ENCODE measurements at regions not wholly inside any gene's neighbourhood (a gene's known extent, or its start where the extent isn't known, plus 50 kb on each side); places are given as distances from the start of the nearest gene placed in this dataset.
A peak's percentile ranks its signal among the peaks of the same experiment; 100 is the strongest.
"Not testable (repeated sequence)": the region's sequence is repeated elsewhere in the genome, so short reads cannot be mapped to it uniquely, and the experiment has no call there.

DNA sequence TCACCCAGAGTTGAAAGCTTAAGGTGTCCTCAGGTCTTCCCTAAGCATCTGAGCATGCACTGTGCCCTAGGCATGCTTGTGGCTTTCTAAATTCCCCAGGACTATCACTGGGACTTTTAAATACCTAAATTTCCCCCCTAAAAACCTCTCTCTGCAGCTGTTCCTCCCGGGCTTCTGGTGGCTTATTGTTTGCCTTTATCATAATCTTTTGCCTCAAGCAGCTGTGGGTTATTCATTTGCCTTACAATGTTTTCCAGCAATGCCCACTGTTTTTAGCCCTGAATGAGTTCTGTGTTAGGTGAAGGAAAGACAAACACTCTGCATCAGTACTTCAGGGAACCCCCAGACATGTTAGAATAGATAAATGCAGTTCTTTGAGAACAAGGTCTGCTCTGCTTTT, 455.0 kb downstream of the ZIC3 start:
- no peak overlapping the region for H3K27ac Mint-ChIP-seq
- no peaks in the 10 kb centered on the region for H3K9me3 Mint-ChIP-seq
- no peaks in the 10 kb centered on the region for H3K36me3 Mint-ChIP-seq
- no peak overlapping the region for H3K4me3 Mint-ChIP-seq
- no peaks in the 10 kb centered on the region for H3K4me1 Mint-ChIP-seq
- CTCF ChIA-PET, result no interaction called here
- no peak for DNase-seq
- H3K27me3 Mint-ChIP-seq, result peaks cover 3% of the 10 kb centered on the region

DNA sequence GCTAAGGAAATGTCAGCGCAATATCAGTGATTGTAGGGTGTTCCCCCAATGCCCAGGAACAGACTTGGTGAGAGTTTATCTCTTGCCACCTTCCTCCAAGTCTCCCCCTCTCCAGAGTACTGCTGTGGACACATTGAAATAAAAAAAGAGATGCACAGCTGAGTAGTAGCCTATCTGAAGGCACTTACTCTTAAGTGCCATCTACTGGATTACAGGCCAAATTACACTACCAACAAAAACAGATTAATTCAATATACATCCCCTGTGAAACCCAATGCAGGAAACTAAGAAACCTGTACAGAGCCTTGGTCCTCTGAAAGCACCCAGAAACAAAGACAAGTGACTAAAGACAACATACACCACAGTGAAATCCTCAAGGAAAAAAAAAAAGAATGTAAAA, 460.3 kb downstream of the ZIC3 start:
- Mint-ChIP-seq H3K4me1 (no peaks in the 10 kb centered on the region), H3K9me3 (no peaks in the 10 kb centered on the region), H3K27me3 (no peaks in the 10 kb centered on the region), H3K36me3 (no peaks in the 10 kb centered on the region), H3K4me3 (no peak overlapping the region), H3K27ac (no peak overlapping the region)
- no peak for DNase-seq
- CTCF ChIA-PET, result no interaction called here

DNA sequence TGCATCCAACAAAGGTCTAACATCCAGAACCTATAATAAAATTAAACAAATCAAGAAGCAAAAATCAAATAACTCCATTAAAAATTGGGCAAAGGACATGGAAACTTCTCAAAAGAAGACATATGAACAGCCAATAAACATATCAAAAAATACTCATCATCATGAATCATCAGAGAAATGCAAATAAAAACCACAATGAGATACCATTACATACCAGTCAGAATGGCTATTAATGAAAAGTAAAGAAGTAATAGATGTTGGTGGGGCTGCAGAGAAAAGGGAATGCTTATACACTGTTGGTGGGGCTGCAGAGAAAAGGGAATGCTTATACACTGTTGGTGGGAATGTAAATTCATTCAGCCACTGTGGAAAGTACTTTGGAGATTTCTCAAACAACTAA, 465.8 kb downstream of the ZIC3 start:
- H3K36me3 Mint-ChIP-seq, result no peaks in the 10 kb centered on the region
- H3K27me3 Mint-ChIP-seq, result no peaks in the 10 kb centered on the region
- no peaks in the 10 kb centered on the region for H3K9me3 Mint-ChIP-seq
- H3K4me3 Mint-ChIP-seq, result no peak overlapping the region
- DNase-seq, result no peak
- CTCF ChIA-PET, result no interaction called here
- no peak overlapping the region for H3K27ac Mint-ChIP-seq
- no peaks in the 10 kb centered on the region for H3K4me1 Mint-ChIP-seq

DNA sequence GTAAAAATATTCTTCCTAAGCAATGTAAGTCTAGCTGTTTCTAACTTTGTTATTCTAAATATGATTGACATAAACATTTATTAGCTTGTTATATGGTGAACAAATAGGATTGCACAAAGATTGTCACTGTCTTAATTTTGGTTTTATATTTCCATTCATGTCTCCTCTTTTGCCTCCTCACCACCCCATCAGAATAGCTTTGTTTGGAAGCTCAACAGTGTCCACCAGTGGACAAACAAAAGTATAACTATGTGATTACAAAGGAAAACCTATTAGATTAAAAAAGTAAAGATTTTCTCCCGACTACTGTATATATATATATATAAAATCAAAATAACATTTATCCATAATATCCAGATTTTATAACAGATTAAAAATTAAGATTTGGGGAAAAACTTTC, 468.2 kb downstream of the ZIC3 start:
- CTCF ChIA-PET, result no interaction called here
- Mint-ChIP-seq H3K4me3 (no peak overlapping the region), H3K36me3 (no peaks in the 10 kb centered on the region), H3K27ac (no peak overlapping the region), H3K4me1 (no peaks in the 10 kb centered on the region), H3K27me3 (no peaks in the 10 kb centered on the region), H3K9me3 (no peaks in the 10 kb centered on the region)
- no peak for DNase-seq

DNA sequence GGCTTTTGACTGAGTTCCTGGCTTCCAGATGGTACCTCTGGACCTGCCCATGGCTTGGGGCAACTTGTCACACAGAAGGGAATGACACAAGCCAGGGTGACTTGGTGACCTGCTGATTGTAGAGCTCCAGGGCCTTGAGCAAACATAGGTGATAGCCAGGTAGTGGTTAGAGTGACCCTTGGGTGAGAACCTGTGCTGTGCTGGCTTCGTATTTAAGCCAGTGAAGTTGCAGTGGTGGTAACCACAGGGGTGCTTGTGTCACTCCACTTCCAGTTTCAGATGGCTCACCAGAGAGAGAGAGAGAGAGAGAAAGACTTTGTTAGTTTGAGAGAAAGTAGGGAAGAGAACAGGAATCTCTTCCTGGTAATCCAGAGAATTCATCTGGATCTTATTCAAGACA, 471.6 kb downstream of the ZIC3 start:
- Mint-ChIP-seq H3K27ac (no peak overlapping the region), H3K9me3 (peaks cover 2% of the 10 kb centered on the region), H3K4me3 (no peak overlapping the region), H3K27me3 (no peaks in the 10 kb centered on the region), H3K36me3 (no peaks in the 10 kb centered on the region), H3K4me1 (no peaks in the 10 kb centered on the region)
- CTCF ChIA-PET, result no interaction called here
- no peak for DNase-seq

DNA sequence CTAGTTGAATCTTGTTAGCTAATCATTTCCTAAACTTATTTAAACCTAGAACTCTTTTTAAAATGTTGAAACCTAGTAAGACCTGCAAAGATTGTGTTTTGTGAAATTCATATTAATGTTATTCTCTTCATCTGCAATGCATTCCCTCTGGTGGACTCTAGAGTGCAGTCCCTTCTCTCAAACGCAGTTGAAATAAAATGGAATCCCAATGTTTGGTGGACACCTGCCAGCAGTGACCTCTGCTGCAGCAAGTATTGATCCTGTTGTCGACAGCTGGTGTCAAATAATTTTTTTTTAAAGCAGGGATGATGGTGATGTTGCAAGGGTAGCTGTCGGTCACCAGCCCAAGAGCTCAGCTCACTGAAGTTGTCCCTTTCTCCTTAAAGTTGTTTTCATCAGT, 492.0 kb downstream of the ZIC3 start:
- DNase-seq, result no peak
- Mint-ChIP-seq H3K4me1 (no peaks in the 10 kb centered on the region), H3K36me3 (no peaks in the 10 kb centered on the region), H3K4me3 (no peak overlapping the region), H3K27ac (no peak overlapping the region), H3K9me3 (no peaks in the 10 kb centered on the region), H3K27me3 (no peaks in the 10 kb centered on the region)
- CTCF ChIA-PET, result no interaction called here

DNA sequence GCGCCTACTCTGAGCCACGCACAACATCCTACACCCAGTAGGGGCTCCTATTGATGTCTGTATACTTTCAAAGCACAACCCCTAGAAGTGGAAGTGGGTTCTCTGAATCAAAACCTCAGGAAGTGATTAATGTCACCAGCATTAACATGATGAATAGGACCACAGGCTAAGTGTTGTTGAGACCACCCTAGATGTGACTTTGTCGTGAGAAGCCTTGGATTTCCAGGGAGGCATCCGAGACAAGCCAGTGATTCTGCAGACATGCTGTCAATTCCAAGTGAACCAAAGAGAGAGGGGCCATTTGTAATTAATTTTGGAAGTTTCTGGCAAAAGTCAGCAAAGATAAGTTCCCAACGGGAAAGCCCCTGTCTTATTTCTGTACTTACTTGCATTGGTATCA, 493.0 kb downstream of the ZIC3 start:
- H3K27ac Mint-ChIP-seq, result no peak overlapping the region
- DNase-seq, result no peak
- no peaks in the 10 kb centered on the region for H3K9me3 Mint-ChIP-seq
- H3K36me3 Mint-ChIP-seq, result no peaks in the 10 kb centered on the region
- H3K27me3 Mint-ChIP-seq, result no peaks in the 10 kb centered on the region
- no peak overlapping the region for H3K4me3 Mint-ChIP-seq
- H3K4me1 Mint-ChIP-seq, result no peaks in the 10 kb centered on the region
- CTCF ChIA-PET, result no interaction called here

DNA sequence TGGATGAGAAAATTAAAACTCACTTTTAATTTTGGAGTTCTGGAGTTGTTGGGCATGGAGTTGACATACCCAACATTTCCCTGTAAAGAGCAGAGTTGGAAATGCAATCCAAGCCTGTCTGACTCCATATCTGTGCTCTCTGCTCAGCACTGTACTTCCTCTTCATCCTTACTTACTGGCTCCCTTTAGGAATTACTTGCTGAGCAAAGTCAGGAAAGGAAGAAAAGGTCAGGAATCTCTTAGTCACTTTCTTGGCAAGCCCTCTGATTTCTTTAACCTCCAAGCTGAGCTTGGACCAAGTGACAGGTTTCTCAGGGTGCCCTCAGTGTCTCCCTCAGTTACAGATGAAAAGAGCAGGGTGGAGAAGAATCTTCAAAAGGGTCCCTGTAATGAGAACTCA, 501.5 kb downstream of the ZIC3 start:
- no peaks in the 10 kb centered on the region for H3K27me3 Mint-ChIP-seq
- H3K4me1 Mint-ChIP-seq, result no peaks in the 10 kb centered on the region
- no peaks in the 10 kb centered on the region for H3K36me3 Mint-ChIP-seq
- CTCF ChIA-PET, result no interaction called here
- no peak overlapping the region for H3K27ac Mint-ChIP-seq
- DNase-seq, result no peak
- H3K4me3 Mint-ChIP-seq, result no peak overlapping the region
- H3K9me3 Mint-ChIP-seq, result no peaks in the 10 kb centered on the region

DNA sequence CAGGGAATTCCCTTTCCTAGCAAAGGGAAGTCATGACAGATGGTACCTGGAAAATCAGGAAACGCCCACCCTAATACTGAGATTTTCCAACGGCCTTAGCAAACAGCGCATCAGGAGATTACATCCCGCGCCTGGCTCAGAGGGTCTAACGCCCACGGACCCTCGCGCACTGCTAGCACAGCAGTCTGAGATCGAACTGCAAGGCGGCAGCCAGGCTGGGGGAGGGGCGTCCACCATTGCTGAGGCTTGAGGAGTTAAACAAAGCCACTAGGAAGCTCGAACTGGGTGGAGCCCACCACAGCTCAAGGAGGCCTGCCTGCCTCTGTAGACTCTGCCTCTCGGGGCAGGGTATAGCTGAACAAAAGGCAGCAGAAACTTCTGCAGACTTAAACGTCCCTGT, 507.7 kb downstream of the ZIC3 start:
- no peak for DNase-seq
- H3K27me3 Mint-ChIP-seq, result no peaks in the 10 kb centered on the region
- H3K36me3 Mint-ChIP-seq, result no peaks in the 10 kb centered on the region
- H3K4me3 Mint-ChIP-seq, result no peak overlapping the region
- no peak overlapping the region for H3K27ac Mint-ChIP-seq
- H3K9me3 Mint-ChIP-seq, result no peaks in the 10 kb centered on the region
- no peaks in the 10 kb centered on the region for H3K4me1 Mint-ChIP-seq
- CTCF ChIA-PET, result no interaction called here

DNA sequence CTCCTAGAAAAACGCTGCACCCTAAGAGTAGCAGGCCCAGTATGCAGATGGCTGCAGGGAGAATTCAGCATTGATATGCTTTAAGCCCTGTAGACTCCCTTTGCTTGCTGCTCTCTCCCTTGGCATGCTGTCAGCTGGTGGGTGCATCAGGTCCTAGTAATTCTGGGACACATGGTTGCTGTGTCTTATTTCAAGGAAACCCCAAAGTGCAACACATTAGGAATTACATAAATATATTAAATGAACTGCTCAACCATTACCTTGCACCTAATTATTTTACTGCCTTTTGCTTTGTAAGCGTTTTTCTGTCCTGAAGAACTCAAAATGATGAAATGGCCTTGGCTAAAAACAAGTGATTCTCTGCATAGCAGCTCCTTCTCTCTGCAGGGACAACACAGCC, 516.3 kb downstream of the ZIC3 start:
- CTCF ChIA-PET, result no interaction called here
- Mint-ChIP-seq H3K27ac (no peak overlapping the region), H3K9me3 (no peaks in the 10 kb centered on the region), H3K4me3 (no peak overlapping the region), H3K4me1 (no peaks in the 10 kb centered on the region), H3K27me3 (no peaks in the 10 kb centered on the region), H3K36me3 (no peaks in the 10 kb centered on the region)
- no peak for DNase-seq

DNA sequence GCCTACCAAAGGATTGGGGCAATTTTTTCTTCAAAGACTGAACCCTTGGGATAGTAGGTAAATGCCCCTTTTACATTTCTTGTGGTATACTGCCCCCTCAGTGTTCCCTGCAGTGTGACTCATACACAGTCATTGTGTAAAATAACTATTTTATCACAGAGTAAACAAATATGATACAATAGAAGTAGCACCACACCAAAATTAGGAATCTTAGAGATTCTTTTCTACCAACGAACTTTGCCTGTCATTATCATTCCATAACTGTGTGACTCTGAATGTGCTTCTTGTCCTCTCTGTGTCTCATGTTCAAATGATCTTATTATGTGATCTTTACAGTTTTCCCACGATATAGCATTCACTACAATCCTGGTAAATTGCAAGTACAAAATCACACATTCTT, 517.0 kb downstream of the ZIC3 start:
- CTCF ChIA-PET, result no interaction called here
- H3K36me3 Mint-ChIP-seq, result no peaks in the 10 kb centered on the region
- no peaks in the 10 kb centered on the region for H3K4me1 Mint-ChIP-seq
- H3K4me3 Mint-ChIP-seq, result no peak overlapping the region
- no peak overlapping the region for H3K27ac Mint-ChIP-seq
- DNase-seq, result no peak
- H3K9me3 Mint-ChIP-seq, result no peaks in the 10 kb centered on the region
- H3K27me3 Mint-ChIP-seq, result no peaks in the 10 kb centered on the region

DNA sequence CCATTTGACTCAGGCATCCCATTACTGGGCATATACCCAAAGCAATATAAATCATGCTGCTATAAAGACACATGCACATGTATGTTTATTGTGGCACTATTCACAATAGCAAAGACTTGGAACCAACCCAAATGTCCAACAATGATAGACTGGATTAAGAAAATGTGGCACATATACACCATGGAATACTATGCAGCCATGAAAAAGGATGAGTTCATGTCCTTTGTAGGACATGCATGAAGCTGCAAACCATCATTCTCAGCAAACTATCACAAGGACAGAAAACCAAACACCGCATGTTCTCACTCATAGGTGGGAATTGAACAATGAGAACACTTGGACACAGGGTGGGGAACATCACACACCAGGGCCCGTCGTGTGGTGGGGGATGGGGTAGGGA, 545.0 kb downstream of the ZIC3 start:
- H3K4me1 Mint-ChIP-seq, H3K36me3 Mint-ChIP-seq, CTCF ChIA-PET, H3K4me3 Mint-ChIP-seq, H3K9me3 Mint-ChIP-seq, H3K27me3 Mint-ChIP-seq, DNase-seq, H3K27ac Mint-ChIP-seq: not testable (repeated sequence)

DNA sequence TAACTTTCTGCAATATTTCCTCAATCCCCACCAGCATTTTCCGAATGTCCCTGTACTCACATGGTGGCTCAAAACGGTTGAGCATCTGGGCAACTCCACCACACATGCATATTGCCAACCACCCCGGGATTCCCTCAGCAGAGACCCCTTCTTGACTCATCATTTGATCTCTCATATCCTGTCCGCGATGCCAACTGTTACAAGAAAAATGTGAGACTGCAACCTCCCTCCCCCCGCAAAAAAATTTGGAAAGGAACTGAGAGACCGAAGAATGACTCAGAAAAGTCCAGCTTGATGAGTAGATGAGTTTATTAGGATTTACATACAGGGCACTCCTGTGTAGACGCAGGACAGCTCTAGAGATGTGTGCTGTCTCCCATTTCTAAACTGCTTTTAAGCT, 561.4 kb downstream of the ZIC3 start:
- Mint-ChIP-seq H3K27ac (no peak overlapping the region), H3K4me1 (no peaks in the 10 kb centered on the region), H3K9me3 (no peaks in the 10 kb centered on the region), H3K4me3 (no peak overlapping the region), H3K36me3 (no peaks in the 10 kb centered on the region), H3K27me3 (no peaks in the 10 kb centered on the region)
- CTCF ChIA-PET, result no interaction called here
- DNase-seq, result no peak

DNA sequence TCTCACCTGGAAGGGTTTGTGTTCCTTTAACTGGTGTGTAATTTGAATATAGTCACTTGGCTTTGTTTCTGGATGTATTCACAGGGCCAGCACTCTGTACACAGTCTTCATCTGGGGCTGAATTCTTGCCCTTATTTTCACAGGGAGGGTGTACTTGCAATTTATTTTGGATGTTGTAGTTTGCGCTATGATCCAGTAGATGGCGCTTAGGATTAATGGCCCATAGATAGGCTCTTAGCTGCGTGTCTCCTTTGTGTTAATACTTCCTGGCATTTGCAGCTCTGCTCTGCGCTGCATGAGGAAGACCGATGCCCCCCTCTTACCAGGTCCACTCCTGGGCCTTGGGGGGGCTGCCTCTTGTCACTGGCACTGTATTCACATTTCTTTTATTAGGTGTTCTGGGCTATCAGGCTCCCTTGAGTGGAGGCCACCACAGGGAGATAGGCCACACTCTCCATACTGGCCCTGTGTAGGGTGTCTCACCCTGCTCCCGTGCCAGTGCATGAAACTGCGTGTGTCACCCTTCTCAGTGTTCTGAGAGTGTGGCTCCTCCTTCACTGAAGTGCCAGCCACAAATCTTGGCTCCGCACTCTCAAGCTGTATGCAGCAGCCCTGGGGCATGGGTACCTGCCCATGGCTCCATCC, 562.2 kb downstream of the ZIC3 start:
- H3K27ac Mint-ChIP-seq, result no peak overlapping the region

DNA sequence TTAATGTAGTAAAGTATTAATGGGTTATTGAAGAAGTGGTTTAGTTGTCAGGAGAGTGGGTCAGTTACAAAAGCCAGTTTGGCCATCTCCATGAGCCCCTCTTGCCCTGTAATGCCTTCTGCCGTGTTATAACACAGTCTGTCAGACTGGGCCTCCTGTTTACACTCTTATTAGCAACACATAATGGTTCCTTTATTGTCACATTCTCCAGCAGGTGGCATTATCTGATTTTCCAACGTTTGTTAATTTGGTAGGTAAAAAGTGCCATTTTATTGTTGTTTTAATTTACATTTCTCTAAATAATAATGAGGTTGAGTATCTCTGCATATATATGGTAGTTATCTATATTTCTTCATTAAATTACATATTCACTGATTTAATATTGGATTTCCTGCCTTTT, 560.8 kb downstream of the FGF13 start:
- no peak overlapping the region for H3K27ac Mint-ChIP-seq
- H3K36me3 Mint-ChIP-seq, result no peaks in the 10 kb centered on the region
- no peak for DNase-seq
- CTCF ChIA-PET, result no interaction called here
- no peaks in the 10 kb centered on the region for H3K27me3 Mint-ChIP-seq
- no peaks in the 10 kb centered on the region for H3K9me3 Mint-ChIP-seq
- no peak overlapping the region for H3K4me3 Mint-ChIP-seq
- no peaks in the 10 kb centered on the region for H3K4me1 Mint-ChIP-seq

More for the DNA sequence above, 562.2 kb downstream of the ZIC3 start:
- CTCF ChIA-PET, result interaction anchor here (1.3 kb wide), 1 partner anchor 609 kb away, joined by 3 read pairs; no protein-coding TSS in a partner anchor
- Mint-ChIP-seq H3K9me3 (no peaks in the 10 kb centered on the region), H3K27me3 (no peaks in the 10 kb centered on the region), H3K36me3 (no peaks in the 10 kb centered on the region), H3K4me1 (no peaks in the 10 kb centered on the region), H3K4me3 (no peak overlapping the region)
- peak; percentile 19 for DNase-seq

DNA sequence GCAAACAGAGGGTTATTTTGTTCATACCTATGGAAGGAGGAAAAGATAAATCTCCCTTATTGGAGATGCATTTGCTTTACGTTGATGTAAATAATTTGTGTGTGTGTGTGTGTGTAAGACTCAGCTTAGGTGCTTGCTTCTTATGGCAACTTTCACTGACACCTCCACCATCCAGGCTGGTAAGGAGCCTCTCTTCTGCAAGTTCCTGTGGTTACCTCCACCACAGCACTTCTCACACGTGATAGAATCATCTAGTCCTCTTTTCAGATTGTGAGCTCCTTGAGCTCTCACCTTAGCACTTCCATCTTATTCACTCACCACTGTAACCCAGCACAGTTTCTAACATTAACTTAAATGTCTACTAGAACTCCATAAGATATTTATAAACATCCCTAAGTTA, 553.7 kb downstream of the FGF13 start:
- Mint-ChIP-seq H3K36me3 (no peaks in the 10 kb centered on the region), H3K4me1 (no peaks in the 10 kb centered on the region), H3K27me3 (no peaks in the 10 kb centered on the region), H3K9me3 (no peaks in the 10 kb centered on the region), H3K27ac (no peak overlapping the region), H3K4me3 (no peak overlapping the region)
- CTCF ChIA-PET, result no interaction called here
- no peak for DNase-seq

Data from activated naive CD4-positive, alpha-beta T cell treated with anti-CD3 and anti-CD28 coated beads, Interleukin-2, amount 10 ng/mL, durations not matched to agents 7 days and 5 days (primary cell).